Neural progenitor cell (in vitro differentiated cells): ENCODE measurements at regions not wholly inside any gene's neighbourhood (a gene's known extent, or its start where the extent isn't known, plus 50 kb on each side); places are given as distances from the start of the nearest gene placed in this dataset.

Source experiments
- CTCF ChIP-seq: fragments of 200-600 bp; sonication (generic); IDR thresholded peaks from 2 replicates; pipeline ENCODE4 v1.5.1; 2017; ENCODE audit warnings: antibody characterized with exemption, mild to moderate bottlenecking
- EZH2phosphoT487 ChIP-seq: fragments of 200-600 bp; sonication (generic); IDR thresholded peaks from 2 replicates; pipeline ENCODE4 v1.6.1; 2017; ENCODE audit warnings: antibody characterized with exemption

DNA sequence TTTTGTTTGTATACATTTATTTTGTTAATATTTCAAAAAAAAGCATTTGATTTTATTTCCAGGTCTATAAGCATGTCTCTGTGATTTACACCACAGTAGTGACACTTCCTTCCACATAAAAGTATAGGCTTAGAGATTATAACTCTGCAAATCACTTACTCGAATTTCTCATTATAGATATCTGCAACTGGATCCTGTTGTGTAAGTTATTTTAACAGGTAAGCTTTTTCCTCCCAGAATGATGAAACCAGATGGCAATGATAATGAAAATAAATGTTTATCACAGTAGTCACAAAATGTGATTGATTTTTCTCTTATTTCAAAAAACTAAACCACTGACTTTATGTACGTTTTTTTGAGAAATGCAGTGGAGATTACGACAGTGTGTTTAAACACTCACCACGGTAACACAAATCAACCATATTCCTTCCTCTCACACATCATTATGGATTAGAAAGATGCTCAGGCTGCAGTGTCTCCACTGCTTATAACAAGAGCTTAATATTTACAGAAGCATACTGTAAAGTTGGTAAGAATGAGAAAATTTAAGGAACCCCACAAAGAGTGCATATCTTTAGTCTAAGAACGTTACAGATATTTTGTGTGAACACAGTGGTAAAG is 194.6 kb downstream of the ATXN7L3B start:
- TF ChIP-seq CTCF (no peak), EZH2phosphoT487 (no peak)
